ENCODE measurements at regions not wholly inside any gene's neighbourhood (a gene's known extent, or its start where the extent isn't known, plus 50 kb on each side); places are given as distances from the start of the nearest gene placed in this dataset.

DNA sequence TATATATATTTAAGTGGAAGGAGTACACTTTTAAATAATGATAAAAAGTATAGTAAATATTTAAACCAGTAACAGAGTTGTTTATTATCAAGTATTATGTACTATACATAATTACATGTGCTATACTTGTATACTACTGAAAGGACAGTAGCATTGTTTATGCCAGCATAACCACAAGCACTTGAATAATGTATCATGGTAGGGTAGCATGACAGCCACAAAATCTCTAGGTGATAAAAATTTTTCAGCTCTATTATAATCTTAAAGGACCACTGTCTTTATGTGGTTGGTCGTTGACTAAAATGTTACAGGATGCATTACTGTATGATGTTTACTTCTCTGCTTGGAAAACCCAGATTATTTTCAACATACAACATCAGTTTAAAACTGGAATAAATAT lies 349.2 kb downstream of the CASP12 start:
- TF ChIP-seq, protein P1, sequence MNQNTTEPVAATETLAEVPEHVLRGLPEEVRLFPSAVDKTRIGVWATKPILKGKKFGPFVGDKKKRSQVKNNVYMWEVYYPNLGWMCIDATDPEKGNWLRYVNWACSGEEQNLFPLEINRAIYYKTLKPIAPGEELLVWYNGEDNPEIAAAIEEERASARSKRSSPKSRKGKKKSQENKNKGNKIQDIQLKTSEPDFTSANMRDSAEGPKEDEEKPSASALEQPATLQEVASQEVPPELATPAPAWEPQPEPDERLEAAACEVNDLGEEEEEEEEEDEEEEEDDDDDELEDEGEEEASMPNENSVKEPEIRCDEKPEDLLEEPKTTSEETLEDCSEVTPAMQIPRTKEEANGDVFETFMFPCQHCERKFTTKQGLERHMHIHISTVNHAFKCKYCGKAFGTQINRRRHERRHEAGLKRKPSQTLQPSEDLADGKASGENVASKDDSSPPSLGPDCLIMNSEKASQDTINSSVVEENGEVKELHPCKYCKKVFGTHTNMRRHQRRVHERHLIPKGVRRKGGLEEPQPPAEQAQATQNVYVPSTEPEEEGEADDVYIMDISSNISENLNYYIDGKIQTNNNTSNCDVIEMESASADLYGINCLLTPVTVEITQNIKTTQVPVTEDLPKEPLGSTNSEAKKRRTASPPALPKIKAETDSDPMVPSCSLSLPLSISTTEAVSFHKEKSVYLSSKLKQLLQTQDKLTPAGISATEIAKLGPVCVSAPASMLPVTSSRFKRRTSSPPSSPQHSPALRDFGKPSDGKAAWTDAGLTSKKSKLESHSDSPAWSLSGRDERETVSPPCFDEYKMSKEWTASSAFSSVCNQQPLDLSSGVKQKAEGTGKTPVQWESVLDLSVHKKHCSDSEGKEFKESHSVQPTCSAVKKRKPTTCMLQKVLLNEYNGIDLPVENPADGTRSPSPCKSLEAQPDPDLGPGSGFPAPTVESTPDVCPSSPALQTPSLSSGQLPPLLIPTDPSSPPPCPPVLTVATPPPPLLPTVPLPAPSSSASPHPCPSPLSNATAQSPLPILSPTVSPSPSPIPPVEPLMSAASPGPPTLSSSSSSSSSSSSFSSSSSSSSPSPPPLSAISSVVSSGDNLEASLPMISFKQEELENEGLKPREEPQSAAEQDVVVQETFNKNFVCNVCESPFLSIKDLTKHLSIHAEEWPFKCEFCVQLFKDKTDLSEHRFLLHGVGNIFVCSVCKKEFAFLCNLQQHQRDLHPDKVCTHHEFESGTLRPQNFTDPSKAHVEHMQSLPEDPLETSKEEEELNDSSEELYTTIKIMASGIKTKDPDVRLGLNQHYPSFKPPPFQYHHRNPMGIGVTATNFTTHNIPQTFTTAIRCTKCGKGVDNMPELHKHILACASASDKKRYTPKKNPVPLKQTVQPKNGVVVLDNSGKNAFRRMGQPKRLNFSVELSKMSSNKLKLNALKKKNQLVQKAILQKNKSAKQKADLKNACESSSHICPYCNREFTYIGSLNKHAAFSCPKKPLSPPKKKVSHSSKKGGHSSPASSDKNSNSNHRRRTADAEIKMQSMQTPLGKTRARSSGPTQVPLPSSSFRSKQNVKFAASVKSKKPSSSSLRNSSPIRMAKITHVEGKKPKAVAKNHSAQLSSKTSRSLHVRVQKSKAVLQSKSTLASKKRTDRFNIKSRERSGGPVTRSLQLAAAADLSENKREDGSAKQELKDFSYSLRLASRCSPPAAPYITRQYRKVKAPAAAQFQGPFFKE (tag by site-specific recombination; IDR thresholded peaks at IDR 0.05; ENCODE audit: borderline replicate concordance), result no peak
- TF ChIP-seq, protein P2, sequence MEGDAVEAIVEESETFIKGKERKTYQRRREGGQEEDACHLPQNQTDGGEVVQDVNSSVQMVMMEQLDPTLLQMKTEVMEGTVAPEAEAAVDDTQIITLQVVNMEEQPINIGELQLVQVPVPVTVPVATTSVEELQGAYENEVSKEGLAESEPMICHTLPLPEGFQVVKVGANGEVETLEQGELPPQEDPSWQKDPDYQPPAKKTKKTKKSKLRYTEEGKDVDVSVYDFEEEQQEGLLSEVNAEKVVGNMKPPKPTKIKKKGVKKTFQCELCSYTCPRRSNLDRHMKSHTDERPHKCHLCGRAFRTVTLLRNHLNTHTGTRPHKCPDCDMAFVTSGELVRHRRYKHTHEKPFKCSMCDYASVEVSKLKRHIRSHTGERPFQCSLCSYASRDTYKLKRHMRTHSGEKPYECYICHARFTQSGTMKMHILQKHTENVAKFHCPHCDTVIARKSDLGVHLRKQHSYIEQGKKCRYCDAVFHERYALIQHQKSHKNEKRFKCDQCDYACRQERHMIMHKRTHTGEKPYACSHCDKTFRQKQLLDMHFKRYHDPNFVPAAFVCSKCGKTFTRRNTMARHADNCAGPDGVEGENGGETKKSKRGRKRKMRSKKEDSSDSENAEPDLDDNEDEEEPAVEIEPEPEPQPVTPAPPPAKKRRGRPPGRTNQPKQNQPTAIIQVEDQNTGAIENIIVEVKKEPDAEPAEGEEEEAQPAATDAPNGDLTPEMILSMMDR (tag by site-specific recombination; IDR thresholded peaks at IDR 0.05), result no peak
- TF ChIP-seq GLIS1 (tag by site-specific recombination; IDR thresholded peaks at IDR 0.05), result no peak
- TF ChIP-seq MYNN (tag by site-specific recombination; IDR thresholded peaks at IDR 0.05; ENCODE audit: borderline replicate concordance), result no peak
- TF ChIP-seq ZIC2 (tag by site-specific recombination; IDR thresholded peaks at IDR 0.05), result no peak
- TF ChIP-seq ZBTB7A (tag by site-specific recombination; IDR thresholded peaks at IDR 0.05; ENCODE audit: low read depth), result no peak
- TF ChIP-seq, protein P3, sequence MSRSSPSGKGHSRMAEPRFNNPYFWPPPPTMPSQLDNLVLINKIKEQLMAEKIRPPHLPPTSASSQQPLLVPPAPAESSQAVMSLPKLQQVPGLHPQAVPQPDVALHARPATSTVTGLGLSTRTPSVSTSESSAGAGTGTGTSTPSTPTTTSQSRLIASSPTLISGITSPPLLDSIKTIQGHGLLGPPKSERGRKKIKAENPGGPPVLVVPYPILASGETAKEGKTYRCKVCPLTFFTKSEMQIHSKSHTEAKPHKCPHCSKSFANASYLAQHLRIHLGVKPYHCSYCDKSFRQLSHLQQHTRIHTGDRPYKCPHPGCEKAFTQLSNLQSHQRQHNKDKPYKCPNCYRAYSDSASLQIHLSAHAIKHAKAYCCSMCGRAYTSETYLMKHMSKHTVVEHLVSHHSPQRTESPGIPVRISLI (tag by site-specific recombination; IDR thresholded peaks at IDR 0.05), result no peak
- TF ChIP-seq, protein P4, sequence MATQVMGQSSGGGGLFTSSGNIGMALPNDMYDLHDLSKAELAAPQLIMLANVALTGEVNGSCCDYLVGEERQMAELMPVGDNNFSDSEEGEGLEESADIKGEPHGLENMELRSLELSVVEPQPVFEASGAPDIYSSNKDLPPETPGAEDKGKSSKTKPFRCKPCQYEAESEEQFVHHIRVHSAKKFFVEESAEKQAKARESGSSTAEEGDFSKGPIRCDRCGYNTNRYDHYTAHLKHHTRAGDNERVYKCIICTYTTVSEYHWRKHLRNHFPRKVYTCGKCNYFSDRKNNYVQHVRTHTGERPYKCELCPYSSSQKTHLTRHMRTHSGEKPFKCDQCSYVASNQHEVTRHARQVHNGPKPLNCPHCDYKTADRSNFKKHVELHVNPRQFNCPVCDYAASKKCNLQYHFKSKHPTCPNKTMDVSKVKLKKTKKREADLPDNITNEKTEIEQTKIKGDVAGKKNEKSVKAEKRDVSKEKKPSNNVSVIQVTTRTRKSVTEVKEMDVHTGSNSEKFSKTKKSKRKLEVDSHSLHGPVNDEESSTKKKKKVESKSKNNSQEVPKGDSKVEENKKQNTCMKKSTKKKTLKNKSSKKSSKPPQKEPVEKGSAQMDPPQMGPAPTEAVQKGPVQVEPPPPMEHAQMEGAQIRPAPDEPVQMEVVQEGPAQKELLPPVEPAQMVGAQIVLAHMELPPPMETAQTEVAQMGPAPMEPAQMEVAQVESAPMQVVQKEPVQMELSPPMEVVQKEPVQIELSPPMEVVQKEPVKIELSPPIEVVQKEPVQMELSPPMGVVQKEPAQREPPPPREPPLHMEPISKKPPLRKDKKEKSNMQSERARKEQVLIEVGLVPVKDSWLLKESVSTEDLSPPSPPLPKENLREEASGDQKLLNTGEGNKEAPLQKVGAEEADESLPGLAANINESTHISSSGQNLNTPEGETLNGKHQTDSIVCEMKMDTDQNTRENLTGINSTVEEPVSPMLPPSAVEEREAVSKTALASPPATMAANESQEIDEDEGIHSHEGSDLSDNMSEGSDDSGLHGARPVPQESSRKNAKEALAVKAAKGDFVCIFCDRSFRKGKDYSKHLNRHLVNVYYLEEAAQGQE (tag by site-specific recombination; IDR thresholded peaks at IDR 0.05), result no peak
- TF ChIP-seq ZNF19 (tag by site-specific recombination; IDR thresholded peaks at IDR 0.05; ENCODE audit: low read depth), result no peak
- TF ChIP-seq, protein P5, sequence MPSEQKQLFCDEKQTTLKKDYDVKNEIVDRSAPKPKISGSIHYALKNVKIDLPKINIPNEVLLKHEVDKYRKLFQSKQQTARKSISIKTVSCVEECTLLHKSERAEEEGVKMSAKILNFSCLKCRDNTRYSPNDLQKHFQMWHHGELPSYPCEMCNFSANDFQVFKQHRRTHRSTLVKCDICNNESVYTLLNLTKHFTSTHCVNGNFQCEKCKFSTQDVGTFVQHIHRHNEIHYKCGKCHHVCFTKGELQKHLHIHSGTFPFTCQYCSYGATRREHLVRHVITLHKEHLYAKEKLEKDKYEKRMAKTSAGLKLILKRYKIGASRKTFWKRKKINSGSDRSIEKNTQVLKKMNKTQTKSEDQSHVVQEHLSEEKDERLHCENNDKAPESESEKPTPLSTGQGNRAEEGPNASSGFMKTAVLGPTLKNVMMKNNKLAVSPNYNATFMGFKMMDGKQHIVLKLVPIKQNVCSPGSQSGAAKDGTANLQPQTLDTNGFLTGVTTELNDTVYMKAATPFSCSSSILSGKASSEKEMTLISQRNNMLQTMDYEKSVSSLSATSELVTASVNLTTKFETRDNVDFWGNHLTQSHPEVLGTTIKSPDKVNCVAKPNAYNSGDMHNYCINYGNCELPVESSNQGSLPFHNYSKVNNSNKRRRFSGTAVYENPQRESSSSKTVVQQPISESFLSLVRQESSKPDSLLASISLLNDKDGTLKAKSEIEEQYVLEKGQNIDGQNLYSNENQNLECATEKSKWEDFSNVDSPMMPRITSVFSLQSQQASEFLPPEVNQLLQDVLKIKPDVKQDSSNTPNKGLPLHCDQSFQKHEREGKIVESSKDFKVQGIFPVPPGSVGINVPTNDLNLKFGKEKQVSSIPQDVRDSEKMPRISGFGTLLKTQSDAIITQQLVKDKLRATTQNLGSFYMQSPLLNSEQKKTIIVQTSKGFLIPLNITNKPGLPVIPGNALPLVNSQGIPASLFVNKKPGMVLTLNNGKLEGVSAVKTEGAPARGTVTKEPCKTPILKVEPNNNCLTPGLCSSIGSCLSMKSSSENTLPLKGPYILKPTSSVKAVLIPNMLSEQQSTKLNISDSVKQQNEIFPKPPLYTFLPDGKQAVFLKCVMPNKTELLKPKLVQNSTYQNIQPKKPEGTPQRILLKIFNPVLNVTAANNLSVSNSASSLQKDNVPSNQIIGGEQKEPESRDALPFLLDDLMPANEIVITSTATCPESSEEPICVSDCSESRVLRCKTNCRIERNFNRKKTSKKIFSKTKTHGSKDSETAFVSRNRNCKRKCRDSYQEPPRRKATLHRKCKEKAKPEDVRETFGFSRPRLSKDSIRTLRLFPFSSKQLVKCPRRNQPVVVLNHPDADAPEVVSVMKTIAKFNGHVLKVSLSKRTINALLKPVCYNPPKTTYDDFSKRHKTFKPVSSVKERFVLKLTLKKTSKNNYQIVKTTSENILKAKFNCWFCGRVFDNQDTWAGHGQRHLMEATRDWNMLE (tag by site-specific recombination; conservative IDR thresholded peaks at IDR 0.05; ENCODE audit: low read depth), result no peak
- TF ChIP-seq, protein P6, sequence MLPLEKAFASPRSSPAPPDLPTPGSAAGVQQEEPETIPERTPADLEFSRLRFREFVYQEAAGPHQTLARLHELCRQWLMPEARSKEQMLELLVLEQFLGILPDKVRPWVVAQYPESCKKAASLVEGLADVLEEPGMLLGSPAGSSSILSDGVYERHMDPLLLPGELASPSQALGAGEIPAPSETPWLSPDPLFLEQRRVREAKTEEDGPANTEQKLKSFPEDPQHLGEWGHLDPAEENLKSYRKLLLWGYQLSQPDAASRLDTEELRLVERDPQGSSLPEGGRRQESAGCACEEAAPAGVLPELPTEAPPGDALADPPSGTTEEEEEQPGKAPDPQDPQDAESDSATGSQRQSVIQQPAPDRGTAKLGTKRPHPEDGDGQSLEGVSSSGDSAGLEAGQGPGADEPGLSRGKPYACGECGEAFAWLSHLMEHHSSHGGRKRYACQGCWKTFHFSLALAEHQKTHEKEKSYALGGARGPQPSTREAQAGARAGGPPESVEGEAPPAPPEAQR (tag by site-specific recombination; IDR thresholded peaks at IDR 0.05), result no peak
- no peak for TF ChIP-seq ZNF549 (tag by site-specific recombination; IDR thresholded peaks at IDR 0.05)
- no peak for TF ChIP-seq YY1 (tag by site-specific recombination; IDR thresholded peaks at IDR 0.05)

Measured in HEK293 (cell line).